H1 (cell line): ENCODE measurements at regions not wholly inside any gene's neighbourhood (a gene's known extent, or its start where the extent isn't known, plus 50 kb on each side); places are given as distances from the start of the nearest gene placed in this dataset.

ENCODE experiments used
- CTCF ChIA-PET: fragments of 300-600 bp; sonication (Branson Sonifier 250); formaldehyde crosslinking; loops from one replicate; lab custom pipeline; 2021; ENCODE audit not compliant: partially characterized antibody; lab: Charles Lee
- POLR2A ChIA-PET: fragments of 300-600 bp; sonication (Branson Sonifier 250); formaldehyde crosslinking; loops from one replicate; lab custom pipeline; 2021; ENCODE audit warnings: inconsistent platforms; ENCODE audit not compliant: partially characterized antibody; lab: Charles Lee
- DNase-seq, 2 experiments: peaks; one replicate each; pipeline versions ENCODE4 v3.0.0 to v3.0.0-alpha.2; 2010 to 2022; ENCODE audit warnings: low spot score in 2 of 2, low read depth in 1 of 2, mixed read lengths in 1 of 2
- FAIRE-seq: peaks from 2 replicates; lab custom pipeline; 2011; peaks lifted over from hg19 to GRCh38; lab: Jason Lieb, UNC
- H2AFZ ChIP-seq: 2 replicates; pipeline ENCODE4 v1.8.1; 2012; ENCODE audit warnings: low read length, inconsistent platforms
- H2AK5ac ChIP-seq: 2 replicates; pipeline ENCODE4 v1.6.1; 2013; ENCODE audit warnings: low read depth, low read length
- H2BK120ac ChIP-seq: replicated peaks from 2 replicates; pipeline ENCODE3; 2013; ENCODE audit warnings: low read depth, low read length, inconsistent platforms
- H2BK12ac ChIP-seq: 2 replicates; pipeline ENCODE4 v1.6.1; 2013; ENCODE audit warnings: low read depth, low read length
- H2BK15ac ChIP-seq: 2 replicates; pipeline ENCODE4 v1.6.1; 2013; ENCODE audit warnings: low read length
- H2BK20ac ChIP-seq: 2 replicates; pipeline ENCODE4 v1.6.1; 2013; ENCODE audit warnings: low read length
- H2BK5ac ChIP-seq: 2 replicates; pipeline ENCODE4 v1.6.1; 2013; ENCODE audit warnings: low read depth, low read length
- H3K14ac ChIP-seq: 2 replicates; pipeline ENCODE4 v1.6.1; 2013; ENCODE audit warnings: inconsistent platforms; ENCODE audit not compliant: insufficient read length
- H3K18ac ChIP-seq: 2 replicates; pipeline ENCODE4 v1.6.1; 2013; ENCODE audit warnings: low read length; ENCODE audit errors: extremely low read depth
- H3K23ac ChIP-seq: 2 replicates; pipeline ENCODE4 v1.6.1; 2013; ENCODE audit warnings: inconsistent platforms; ENCODE audit not compliant: insufficient read length
- H3K23me2 ChIP-seq: 2 replicates; pipeline ENCODE4 v1.6.1; 2013; ENCODE audit warnings: low read depth, low read length
- H3K27ac ChIP-seq: 2 replicates; pipeline ENCODE4 v1.6.1; 2011; ENCODE audit warnings: low read depth, low read length, inconsistent platforms
- H3K27me3 ChIP-seq, 4 experiments: replicated peaks in 1 of 4; 1 replicate in 1 of 4; 2 replicates in 3 of 4; pipeline versions ENCODE4 v1.6.1 to v1.8.1; 2011 to 2013; ENCODE audit warnings: low read length in 3 of 4, mild to moderate bottlenecking in 3 of 4, inconsistent platforms in 2 of 4, mixed read lengths in 2 of 4, moderate library complexity in 1 of 4; ENCODE audit not compliant: control insufficient read depth in 3 of 4, insufficient read depth in 3 of 4; ENCODE audit errors: extremely low read depth in 1 of 4
- H3K36me3 ChIP-seq, 4 experiments: 2 replicates each; pipeline versions ENCODE4 v1.6.1 to v1.8.1; 2011 to 2013; ENCODE audit warnings: mild to moderate bottlenecking in 4 of 4, low read length in 3 of 4, moderate library complexity in 2 of 4, control low read depth in 1 of 4, inconsistent platforms in 1 of 4; ENCODE audit not compliant: insufficient read depth in 4 of 4, control insufficient read depth in 2 of 4
- H3K4ac ChIP-seq: replicated peaks from 2 replicates; pipeline ENCODE3; 2013; ENCODE audit warnings: low read length, low read depth, mixed read lengths, inconsistent platforms; ENCODE audit not compliant: insufficient read length
- H3K4me1 ChIP-seq, 4 experiments: replicated peaks in 1 of 4; 1 replicate in 1 of 4; 2 replicates in 3 of 4; pipeline versions ENCODE4 v1.6.1 to v1.8.1; 2011 to 2013; ENCODE audit warnings: low read length in 3 of 4, inconsistent platforms in 2 of 4, mixed read lengths in 1 of 4; ENCODE audit not compliant: insufficient read depth in 4 of 4, control insufficient read depth in 3 of 4
- H3K4me2 ChIP-seq, 2 experiments: 2 replicates each; pipeline versions ENCODE4 v1.6.1 to v1.8.1; 2011 to 2013; ENCODE audit warnings: low read depth in 2 of 2, low read length in 2 of 2, control low read depth in 1 of 2, inconsistent platforms in 1 of 2, mild to moderate bottlenecking in 1 of 2; ENCODE audit not compliant: insufficient read depth in 1 of 2
- H3K4me3 ChIP-seq, 4 experiments: fragments of 200-600, 300-600 bp in 1 of 4; sonication (generic), shearing (Covaris generic), sonication (Bioruptor Twin) in 1 of 4; 2 replicates each; pipeline versions ENCODE4 v1.5.1 to v1.8.1; 2011 to 2016; ENCODE audit warnings: low read length in 4 of 4, low read depth in 3 of 4, control low read depth in 2 of 4, inconsistent platforms in 2 of 4, mild to moderate bottlenecking in 2 of 4, mixed read lengths in 1 of 4, moderate library complexity in 1 of 4; ENCODE audit not compliant: insufficient read depth in 2 of 4; ENCODE audit errors: extremely low read depth in 1 of 4
- H3K56ac ChIP-seq: replicated peaks from 2 replicates; pipeline ENCODE3; 2013; ENCODE audit warnings: low read depth, mild to moderate bottlenecking, mixed read lengths, low read length, inconsistent platforms; ENCODE audit not compliant: insufficient read length
- H3K79me1 ChIP-seq: 2 replicates; pipeline ENCODE4 v1.6.1; 2013; ENCODE audit warnings: low read depth, low read length, control low read depth
- H3K79me2 ChIP-seq, 2 experiments: 2 replicates each; pipeline versions ENCODE4 v1.6.1 to v1.8.1; 2012 to 2013; ENCODE audit warnings: low read length in 2 of 2, mild to moderate bottlenecking in 2 of 2, inconsistent platforms in 1 of 2; ENCODE audit not compliant: insufficient read depth in 2 of 2, control insufficient read depth in 1 of 2
- H3K9ac ChIP-seq, 4 experiments: replicated peaks in 1 of 4; 1 replicate in 1 of 4; 2 replicates in 3 of 4; pipeline versions ENCODE4 v1.6.1 to v1.8.1; 2011 to 2013; ENCODE audit warnings: low read depth in 3 of 4, low read length in 3 of 4, control low read depth in 2 of 4, mild to moderate bottlenecking in 2 of 4, moderate library complexity in 2 of 4, inconsistent platforms in 1 of 4; ENCODE audit errors: extremely low read depth in 1 of 4
- H3K9me3 ChIP-seq, 2 experiments: 2 replicates each; pipeline versions ENCODE4 v1.6.1 to v1.8.1; 2012 to 2013; ENCODE audit warnings: mild to moderate bottlenecking in 2 of 2, moderate library complexity in 2 of 2, control low read depth in 1 of 2, inconsistent platforms in 1 of 2, low read depth in 1 of 2, low read length in 1 of 2, mixed read lengths in 1 of 2; ENCODE audit not compliant: insufficient read depth in 2 of 2
- H4K20me1 ChIP-seq, 2 experiments: replicated peaks in 1 of 2; 2 replicates each; pipeline versions ENCODE3 to v1.8.1; 2011 to 2013; ENCODE audit warnings: inconsistent platforms in 2 of 2, low read length in 2 of 2, mild to moderate bottlenecking in 1 of 2; ENCODE audit not compliant: insufficient read depth in 2 of 2, control insufficient read depth in 1 of 2
- H4K5ac ChIP-seq: 2 replicates; pipeline ENCODE4 v1.6.1; 2013; ENCODE audit warnings: low read length, low read depth, mixed read lengths, inconsistent platforms; ENCODE audit not compliant: insufficient read length
- H4K8ac ChIP-seq: 2 replicates; pipeline ENCODE4 v1.8.0; 2013; ENCODE audit warnings: mild to moderate bottlenecking, moderate library complexity, low read length, inconsistent platforms; ENCODE audit not compliant: insufficient read depth; ENCODE audit errors: extremely low read depth
- H4K91ac ChIP-seq: replicated peaks from 2 replicates; pipeline ENCODE3; 2013; ENCODE audit warnings: low read length, mixed read lengths, inconsistent platforms; ENCODE audit not compliant: insufficient read length
- GTF2F1 ChIP-seq: IDR thresholded peaks from 2 replicates; pipeline ENCODE4 v1.6.1; 2012; ENCODE audit warnings: low read depth, low read length, improper control_type of control experiment, borderline replicate concordance
- SIX5 ChIP-seq: IDR thresholded peaks from 2 replicates; pipeline ENCODE4 v1.6.1; 2011; ENCODE audit warnings: mild to moderate bottlenecking, low read depth, low read length
- SP2 ChIP-seq: IDR thresholded peaks from 2 replicates; pipeline ENCODE4 v1.6.1; 2012; ENCODE audit warnings: mild to moderate bottlenecking, low read length, inconsistent platforms
- SP4 ChIP-seq: IDR thresholded peaks from 2 replicates; pipeline ENCODE4 v1.6.1; 2012; ENCODE audit warnings: low read length, inconsistent platforms
- SUZ12 ChIP-seq: fragments of 200-600 bp; sonication (generic); IDR thresholded peaks from 2 replicates; pipeline ENCODE4 v1.6.1; 2012; ENCODE audit warnings: mild to moderate bottlenecking, inconsistent platforms, low read length, moderate library complexity, mixed read lengths
- WGBS, 2 experiments: shearing (Covaris generic) in 1 of 2; methylation state at CpG; one replicate each; pipeline versions ENCODE4 v1.1.6 to v1.1.7; 2013 to 2015; ENCODE audit warnings: low lambda C conversion rate in 2 of 2, mixed read lengths in 2 of 2, inconsistent platforms in 1 of 2, low coverage in 1 of 2, missing lambda C conversion rate in 1 of 2; ENCODE audit not compliant: insufficient replicate concordance in 2 of 2, insufficient coverage in 1 of 2, insufficient read length in 1 of 2; ENCODE audit errors: extremely low coverage in 1 of 2, missing lambda C conversion rate in 1 of 2; 5-methylcytosine and 5-hydroxymethylcytosine counted together

DNA sequence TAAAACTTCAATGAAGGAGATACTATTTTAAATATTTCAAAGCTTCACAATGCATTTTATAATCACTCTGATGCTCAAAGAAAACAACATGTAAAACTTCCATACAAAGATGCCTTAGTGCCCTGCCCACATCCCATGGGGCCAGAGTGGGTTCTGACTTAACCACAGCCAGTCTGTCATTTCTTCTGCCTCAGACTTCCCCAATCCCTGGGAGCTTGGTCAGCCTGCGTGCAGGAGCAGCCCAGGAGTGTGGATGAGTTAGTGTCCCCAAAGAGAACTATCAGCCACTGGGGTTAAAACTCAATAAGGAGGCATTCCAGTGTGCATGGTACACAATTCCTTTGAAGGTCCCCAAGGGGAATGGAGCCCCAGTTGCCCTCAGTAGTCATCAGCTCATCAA lies 100.3 kb downstream of the PTCSC3 start:
- H3K18ac ChIP-seq: no peak overlapping the region
- no peaks in the 10 kb centered on the region for H3K4me1 ChIP-seq
- no peak overlapping the region for H4K91ac ChIP-seq
- no peaks in the 10 kb centered on the region for H3K36me3 ChIP-seq
- H3K9me3 ChIP-seq: no peaks in the 10 kb centered on the region
- no peak overlapping the region for H3K27ac ChIP-seq
- H3K4ac ChIP-seq: no peak overlapping the region
- H4K5ac ChIP-seq: no peak overlapping the region
- ChIA-PET POLR2A (no interaction called here), CTCF (interaction anchor here (0.6 to 2.1 kb wide), 4 partner anchors 10 to 628 kb away, joined by 3 to 7 read pairs (median 4); no protein-coding TSS in a partner anchor)
- no peak overlapping the region for H2BK15ac ChIP-seq
- H3K23me2 ChIP-seq: no peaks in the 10 kb centered on the region
- DNase-seq (no peak), FAIRE-seq (no peak)
- H2BK120ac ChIP-seq: no peak overlapping the region
- H2AFZ ChIP-seq: no peak overlapping the region
- no peak overlapping the region for H2BK20ac ChIP-seq
- no peaks in the 10 kb centered on the region for H4K20me1 ChIP-seq
- H3K79me1 ChIP-seq: no peaks in the 10 kb centered on the region
- 78% methylated on average over 1 of the region's 1 CpG; no CpG with 5 or more reads in 1 of the 2 experiments for WGBS, 2 experiments
- no peak overlapping the region for H3K56ac ChIP-seq
- H3K14ac ChIP-seq: no peak overlapping the region
- no peak overlapping the region for H3K23ac ChIP-seq
- no peak overlapping the region for H3K4me2 ChIP-seq
- H3K4me3 ChIP-seq: no peak overlapping the region
- no peak overlapping the region for H2BK5ac ChIP-seq
- H4K8ac ChIP-seq: no peak overlapping the region
- TF ChIP-seq SP2 (no peak), SIX5 (no peak), GTF2F1 (no peak), SUZ12 (no peak), SP4 (no peak)
- no peak overlapping the region for H2BK12ac ChIP-seq
- H3K79me2 ChIP-seq: no peaks in the 10 kb centered on the region
- no peaks in the 10 kb centered on the region for H3K27me3 ChIP-seq
- no peak overlapping the region for H2AK5ac ChIP-seq
- no peak overlapping the region for H3K9ac ChIP-seq
